ENCODE measurements at regions not wholly inside any gene's neighbourhood (a gene's known extent, or its start where the extent isn't known, plus 50 kb on each side); places are given as distances from the start of the nearest gene placed in this dataset.

GRCh38 chr20:11867291-11867919 is 50.3 kb upstream of the BTBD3 start:
- DNase-seq: no peak
